Adipocyte (in vitro differentiated cells): ENCODE measurements at regions not wholly inside any gene's neighbourhood (a gene's known extent, or its start where the extent isn't known, plus 50 kb on each side); places are given as distances from the start of the nearest gene placed in this dataset.

ENCODE experiments used
- DNase-seq: peaks from one replicate; pipeline ENCODE4 v3.0.0-alpha.2; 2015; ENCODE audit warnings: low read depth
- H3K27me3 ChIP-seq: replicated peaks from 2 replicates; pipeline ENCODE4 v1.7.0; 2013; ENCODE audit warnings: mild to moderate bottlenecking, low read length, moderate library complexity; ENCODE audit not compliant: control insufficient read depth, insufficient read depth
- H3K36me3 ChIP-seq: 2 replicates; pipeline ENCODE4 v1.7.0; 2013; ENCODE audit warnings: low read length, mild to moderate bottlenecking, moderate library complexity; ENCODE audit not compliant: control insufficient read depth, insufficient read depth, severe bottlenecking
- H3K4me1 ChIP-seq: 2 replicates; pipeline ENCODE4 v1.7.0; 2013; ENCODE audit warnings: mild to moderate bottlenecking, low read length, moderate library complexity; ENCODE audit not compliant: control insufficient read depth, insufficient read depth
- H3K4me3 ChIP-seq: 2 replicates; pipeline ENCODE4 v1.7.0; 2013; ENCODE audit warnings: mild to moderate bottlenecking, low read length, moderate library complexity
- H3K9ac ChIP-seq: 2 replicates; pipeline ENCODE4 v1.7.0; 2013; ENCODE audit warnings: mild to moderate bottlenecking, low read length, moderate library complexity
- H3K9me3 ChIP-seq: 2 replicates; pipeline ENCODE4 v1.7.0; 2013; ENCODE audit warnings: mild to moderate bottlenecking, low read length, moderate library complexity; ENCODE audit not compliant: control insufficient read depth

DNA sequence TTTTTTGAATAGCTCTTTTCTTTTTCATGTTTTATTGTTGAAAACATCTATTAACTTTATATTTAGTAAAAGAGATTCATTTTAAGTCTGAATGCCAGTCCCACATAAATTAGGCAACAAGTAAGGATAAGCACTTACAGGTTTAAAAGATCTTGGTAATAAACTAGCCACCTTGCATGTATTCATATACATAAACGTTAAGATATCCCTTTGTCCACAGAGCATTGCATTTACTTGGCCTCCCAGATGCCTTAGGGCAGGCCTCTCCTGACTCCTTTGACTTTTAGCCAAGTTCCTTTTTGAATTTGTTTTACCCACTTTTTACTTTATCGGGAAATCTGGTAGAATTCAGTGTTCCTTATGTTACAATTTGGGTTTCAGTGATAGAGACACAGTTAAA lies 331.7 kb downstream of the ETNK1 start:
- Histone ChIP-seq H3K4me1 (peaks cover 4% of the 10 kb centered on the region), H3K4me3 (no peak overlapping the region), H3K27me3 (no peaks in the 10 kb centered on the region), H3K9me3 (peaks cover 9% of the 10 kb centered on the region), H3K36me3 (no peaks in the 10 kb centered on the region), H3K9ac (no peak overlapping the region)
- no peak for DNase-seq

DNA sequence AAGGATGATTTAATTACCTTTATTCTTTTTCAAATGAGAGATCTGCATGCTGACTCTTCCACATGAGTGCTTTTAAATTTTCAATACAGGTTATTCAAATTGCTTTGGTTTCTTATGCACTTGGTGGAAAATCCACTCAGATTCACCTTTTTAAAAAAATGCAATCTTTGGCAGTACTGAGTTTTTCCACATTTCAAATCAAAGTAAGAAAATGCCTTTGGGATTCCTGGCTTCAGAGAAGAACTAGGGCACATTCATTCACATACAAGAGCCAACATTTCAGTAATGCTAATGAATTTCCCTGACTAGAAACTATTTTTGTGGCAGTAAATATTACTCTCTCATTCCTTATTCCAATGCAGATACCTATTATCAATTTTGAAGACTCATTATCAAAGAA lies 342.2 kb downstream of the ETNK1 start:
- no peaks in the 10 kb centered on the region for H3K9me3 ChIP-seq
- no peak overlapping the region for H3K9ac ChIP-seq
- no peaks in the 10 kb centered on the region for H3K36me3 ChIP-seq
- peaks cover 24% of the 10 kb centered on the region for H3K4me1 ChIP-seq
- peaks cover 6% of the 10 kb centered on the region for H3K27me3 ChIP-seq
- no peak overlapping the region for H3K4me3 ChIP-seq
- DNase-seq: no peak

DNA sequence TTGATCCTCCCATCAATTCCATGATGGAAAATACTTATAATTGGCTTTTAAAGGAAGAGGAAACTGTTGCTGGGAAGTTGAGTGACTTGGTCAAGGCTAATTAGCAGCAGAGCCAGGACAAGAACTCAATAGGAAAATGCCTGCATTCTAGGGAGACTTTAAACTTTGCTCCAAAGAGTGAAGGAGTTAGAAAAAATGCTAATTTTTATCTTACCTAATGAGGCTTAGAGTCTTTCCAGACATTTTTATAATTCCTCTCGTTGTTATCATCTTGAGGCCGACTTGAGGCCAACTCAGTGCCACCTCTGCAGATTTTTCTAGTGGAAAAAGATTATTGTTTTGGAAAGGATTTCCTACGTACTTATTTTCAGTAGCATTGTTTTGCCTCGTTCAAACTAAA lies 344.6 kb downstream of the ETNK1 start:
- Histone ChIP-seq H3K27me3 (peaks cover 6% of the 10 kb centered on the region), H3K36me3 (no peaks in the 10 kb centered on the region), H3K4me1 (peaks cover 24% of the 10 kb centered on the region), H3K4me3 (no peak overlapping the region), H3K9me3 (no peaks in the 10 kb centered on the region), H3K9ac (no peak overlapping the region)
- no peak for DNase-seq

DNA sequence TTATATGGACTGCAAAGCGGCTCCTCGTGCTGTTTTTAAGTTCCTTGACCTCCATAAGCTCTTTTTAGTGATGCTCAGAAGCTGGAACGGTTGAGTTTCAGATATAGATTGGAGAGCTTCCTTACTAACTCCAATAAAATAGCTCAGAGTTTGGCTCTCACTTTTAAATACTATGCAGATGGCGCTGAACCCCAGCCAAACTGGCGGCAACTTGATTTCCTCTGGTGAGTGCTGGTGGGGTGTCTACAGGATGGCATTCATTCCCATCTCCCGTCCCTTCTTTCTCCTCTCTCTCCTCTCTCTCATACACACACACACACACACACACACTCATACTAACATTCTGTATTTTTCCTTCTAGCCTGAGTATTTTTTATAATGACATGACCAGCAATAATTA lies 346.3 kb downstream of the ETNK1 start:
- peaks cover 6% of the 10 kb centered on the region for H3K27me3 ChIP-seq
- H3K9ac ChIP-seq: peak overlapping the region; percentile 41
- H3K36me3 ChIP-seq: no peaks in the 10 kb centered on the region
- H3K4me1 ChIP-seq: peaks cover 33% of the 10 kb centered on the region
- no peak for DNase-seq
- no peaks in the 10 kb centered on the region for H3K9me3 ChIP-seq
- H3K4me3 ChIP-seq: peak overlapping the region; percentile 68

DNA sequence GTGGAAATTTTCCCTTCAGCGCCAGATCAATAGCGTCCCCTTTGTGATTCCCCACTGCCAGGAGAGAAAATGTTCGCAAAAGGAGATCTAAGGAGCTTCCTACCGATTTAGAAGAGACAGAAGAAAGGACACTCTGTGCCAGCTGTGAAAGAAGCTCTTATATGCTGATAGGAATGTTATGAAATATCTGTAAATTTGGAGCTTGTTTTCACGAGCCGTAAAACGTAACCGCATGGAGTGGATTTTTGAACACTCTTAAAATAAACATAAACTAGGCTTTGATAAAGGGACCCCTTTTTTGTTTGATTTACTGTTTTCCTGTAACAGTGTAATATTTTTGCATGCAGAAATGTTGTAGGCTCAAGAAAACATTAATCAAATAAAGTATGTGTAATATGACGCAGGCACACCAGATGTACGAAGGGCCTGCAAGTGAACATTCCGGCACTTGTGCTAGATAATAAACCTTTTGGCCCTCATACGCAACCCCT lies 346.8 kb downstream of the ETNK1 start:
- Histone ChIP-seq H3K27me3 (peaks cover 2% of the 10 kb centered on the region), H3K4me3 (peak overlapping the region; percentile 68), H3K9me3 (no peaks in the 10 kb centered on the region), H3K9ac (peak overlapping the region; percentile 41), H3K36me3 (no peaks in the 10 kb centered on the region), H3K4me1 (peaks cover 38% of the 10 kb centered on the region)
- no peak for DNase-seq

DNA sequence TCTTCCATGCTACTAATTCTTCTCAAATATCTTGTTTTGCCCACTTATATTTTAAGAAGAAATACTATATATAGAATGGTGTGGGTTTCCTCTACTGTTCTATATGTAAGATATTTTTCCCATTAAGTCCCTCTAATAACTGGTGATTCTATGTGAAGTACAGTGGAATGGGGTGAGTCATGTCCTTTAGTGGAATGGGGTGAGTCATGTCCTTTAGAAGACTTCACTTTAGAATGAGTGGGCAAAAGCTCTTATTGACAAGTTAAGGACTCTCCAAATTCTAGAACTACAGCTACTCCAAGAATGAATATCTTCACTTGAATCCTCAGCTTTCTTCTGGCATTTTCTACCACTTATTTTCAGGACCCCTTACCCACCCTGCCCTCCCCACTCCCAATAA lies 349.9 kb downstream of the ETNK1 start:
- H3K9me3 ChIP-seq: no peaks in the 10 kb centered on the region
- H3K4me1 ChIP-seq: peaks cover 51% of the 10 kb centered on the region
- H3K4me3 ChIP-seq: no peak overlapping the region
- no peaks in the 10 kb centered on the region for H3K36me3 ChIP-seq
- DNase-seq: peak; percentile 53
- no peaks in the 10 kb centered on the region for H3K27me3 ChIP-seq
- no peak overlapping the region for H3K9ac ChIP-seq

DNA sequence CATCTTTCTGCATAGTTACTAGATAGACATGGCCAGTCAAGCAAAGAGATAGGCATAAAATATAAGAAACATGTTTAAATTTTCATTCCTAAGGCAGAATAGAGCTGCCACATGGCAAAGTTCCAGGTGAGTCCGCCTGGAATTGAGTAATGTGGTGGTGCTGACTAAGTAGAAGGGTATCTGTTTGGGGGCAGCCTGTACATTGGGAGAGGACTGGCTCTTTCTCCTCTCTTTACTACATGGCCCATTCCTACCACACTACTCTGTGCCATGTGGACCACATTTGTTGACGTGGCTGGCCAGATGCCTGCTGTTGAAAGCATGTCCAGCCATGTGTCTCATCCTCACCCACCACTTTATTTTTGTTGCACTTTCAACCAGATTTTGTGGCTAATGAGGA lies 354.0 kb downstream of the ETNK1 start:
- H3K27me3 ChIP-seq: no peaks in the 10 kb centered on the region
- H3K9ac ChIP-seq: no peak overlapping the region
- H3K4me3 ChIP-seq: no peak overlapping the region
- H3K9me3 ChIP-seq: no peaks in the 10 kb centered on the region
- DNase-seq: peak; percentile 72
- H3K4me1 ChIP-seq: peaks cover 45% of the 10 kb centered on the region
- no peaks in the 10 kb centered on the region for H3K36me3 ChIP-seq

DNA sequence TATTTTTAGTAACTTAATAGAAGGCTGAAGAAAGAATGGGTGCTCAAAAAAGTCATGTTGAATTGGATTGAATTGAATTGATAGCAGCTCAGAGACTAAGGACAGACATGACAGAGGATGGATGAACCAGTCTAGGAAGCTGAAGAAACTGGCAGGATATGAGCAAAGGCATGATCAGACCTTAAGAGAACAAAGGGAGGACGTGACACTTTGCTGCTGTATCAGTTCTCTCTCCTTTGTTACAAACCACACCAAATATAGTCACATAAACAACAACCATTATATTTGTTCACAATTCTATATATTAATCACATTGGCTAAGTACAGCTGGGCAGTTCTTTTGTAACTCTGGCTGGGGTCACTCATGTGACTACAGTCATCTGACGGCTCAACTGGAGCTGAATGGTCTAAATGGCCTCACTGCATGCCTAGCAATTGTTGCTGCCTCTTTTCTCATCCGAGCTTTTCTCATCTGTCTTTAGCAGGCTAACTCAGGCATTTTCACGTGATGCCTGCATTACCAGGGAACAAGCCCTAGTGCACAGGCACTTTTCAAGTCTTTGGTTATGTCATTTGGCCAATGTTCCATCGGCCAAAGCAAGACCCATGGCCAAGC lies 355.0 kb downstream of the ETNK1 start:
- no peak for DNase-seq

DNA sequence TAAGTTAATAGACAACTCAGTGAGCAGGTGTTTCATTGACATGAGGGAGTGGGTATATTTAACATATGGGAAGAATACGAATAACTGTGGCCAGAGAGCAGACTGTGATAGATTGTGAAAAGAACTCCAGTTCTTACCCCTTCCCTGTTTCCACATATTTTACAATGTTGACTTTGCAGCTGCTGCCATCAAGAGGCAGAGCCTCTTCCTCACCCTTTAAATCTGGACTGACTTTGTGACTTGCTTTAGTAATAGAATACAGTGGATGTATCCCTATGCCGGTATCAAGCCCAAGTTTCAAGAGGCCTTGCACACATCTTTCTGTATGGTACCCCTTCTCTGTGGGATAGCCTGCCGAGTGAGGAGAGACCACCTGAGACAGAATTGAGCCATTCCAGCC lies 356.7 kb downstream of the ETNK1 start:
- H3K4me3 ChIP-seq: no peak overlapping the region
- no peak overlapping the region for H3K9ac ChIP-seq
- no peaks in the 10 kb centered on the region for H3K27me3 ChIP-seq
- DNase-seq: peak; percentile 13
- H3K4me1 ChIP-seq: peaks cover 19% of the 10 kb centered on the region
- no peaks in the 10 kb centered on the region for H3K36me3 ChIP-seq
- no peaks in the 10 kb centered on the region for H3K9me3 ChIP-seq

More for the DNA sequence above, 355.0 kb downstream of the ETNK1 start:
- Histone ChIP-seq H3K4me1 (peaks cover 37% of the 10 kb centered on the region), H3K9ac (no peak overlapping the region), H3K27me3 (no peaks in the 10 kb centered on the region), H3K4me3 (no peak overlapping the region), H3K9me3 (no peaks in the 10 kb centered on the region), H3K36me3 (no peaks in the 10 kb centered on the region)

DNA sequence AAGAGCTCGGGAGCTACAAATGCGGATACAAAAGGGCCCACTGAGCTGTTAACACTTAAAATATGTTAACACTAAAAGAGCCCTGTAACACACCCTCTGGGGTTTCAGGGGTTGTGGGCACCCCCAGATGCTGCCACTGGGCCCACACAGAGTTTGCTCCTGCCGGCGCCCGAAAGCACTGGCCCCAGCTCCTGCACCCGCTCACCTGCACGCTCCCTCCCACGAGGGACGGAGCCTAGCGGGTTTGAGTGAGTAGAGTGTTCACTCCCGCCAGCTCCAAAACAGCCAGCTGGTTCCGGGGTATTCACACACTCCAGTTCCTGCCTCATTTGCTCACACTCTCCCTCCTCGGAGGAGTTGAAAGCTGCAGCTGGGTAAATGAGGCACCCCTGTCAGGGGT lies 357.7 kb downstream of the ETNK1 start:
- no peaks in the 10 kb centered on the region for H3K36me3 ChIP-seq
- no peak for DNase-seq
- H3K9me3 ChIP-seq: no peaks in the 10 kb centered on the region
- H3K4me1 ChIP-seq: peaks cover 18% of the 10 kb centered on the region
- no peak overlapping the region for H3K4me3 ChIP-seq
- no peaks in the 10 kb centered on the region for H3K27me3 ChIP-seq
- H3K9ac ChIP-seq: no peak overlapping the region

DNA sequence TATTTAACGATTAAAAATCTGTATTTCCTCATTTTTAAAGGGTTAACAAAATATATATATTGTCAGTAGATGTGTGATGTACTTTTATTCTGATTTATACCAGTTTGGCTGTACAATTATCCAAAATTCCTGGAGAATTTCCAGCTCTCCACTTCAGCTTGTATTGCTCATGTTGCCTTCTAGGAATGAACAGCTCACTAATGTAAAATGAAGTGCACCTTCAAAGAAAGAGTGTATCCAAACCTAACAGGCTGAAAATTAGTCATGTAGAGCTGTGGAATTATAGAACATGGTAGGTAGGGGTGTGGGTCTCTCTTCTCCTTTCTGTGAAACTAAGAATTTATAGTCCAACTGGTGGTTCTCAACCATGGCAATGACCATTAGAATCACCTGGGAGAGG lies 362.0 kb downstream of the ETNK1 start:
- peaks cover 3% of the 10 kb centered on the region for H3K9me3 ChIP-seq
- H3K36me3 ChIP-seq: no peaks in the 10 kb centered on the region
- H3K9ac ChIP-seq: no peak overlapping the region
- no peaks in the 10 kb centered on the region for H3K4me1 ChIP-seq
- no peak overlapping the region for H3K4me3 ChIP-seq
- H3K27me3 ChIP-seq: peaks cover 12% of the 10 kb centered on the region
- no peak for DNase-seq

DNA sequence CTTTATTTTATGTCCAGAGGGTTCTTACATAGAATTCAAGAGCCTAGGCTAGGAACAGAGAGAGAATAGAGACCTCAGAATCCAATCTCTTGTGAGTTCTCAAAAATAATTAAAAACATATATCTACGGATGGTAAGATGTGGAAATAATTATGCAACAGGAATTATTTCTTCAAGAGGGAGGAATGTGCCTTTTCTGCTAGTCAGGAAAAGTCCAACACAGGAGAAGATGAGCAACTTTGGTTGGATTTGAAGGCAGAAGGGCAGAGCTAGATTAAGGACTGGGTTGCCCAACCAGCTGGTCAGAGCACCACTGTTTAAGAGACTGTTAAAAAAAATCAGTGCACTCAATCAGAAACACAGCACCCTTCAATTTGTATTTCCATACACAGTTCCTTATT lies 365.5 kb downstream of the ETNK1 start:
- H3K9ac ChIP-seq: no peak overlapping the region
- no peak overlapping the region for H3K4me3 ChIP-seq
- peaks cover 15% of the 10 kb centered on the region for H3K27me3 ChIP-seq
- no peaks in the 10 kb centered on the region for H3K4me1 ChIP-seq
- peaks cover 3% of the 10 kb centered on the region for H3K9me3 ChIP-seq
- H3K36me3 ChIP-seq: no peaks in the 10 kb centered on the region
- DNase-seq: peak; percentile 36
